Pancreas (tissue), 10 donors: ENCODE measurements at regions not wholly inside any gene's neighbourhood (a gene's known extent, or its start where the extent isn't known, plus 50 kb on each side); places are given as distances from the start of the nearest gene placed in this dataset.

Experiments
- ATAC-seq, 4 donors: fragments of 200-7000 bp; cut with Tn5 transposase; one replicate each; pipeline versions ENCODE4 v1.8.0 to v1.9.1; 2020; ENCODE audit warnings: mild to moderate bottlenecking in 4 of 4, moderate library complexity in 4 of 4
- DNase-seq, 6 donors: peaks; one replicate each; pipeline ENCODE4 v3.0.0-alpha.2; 2020
- FAIRE-seq: peaks from 2 replicates; lab custom pipeline; 2012; peaks lifted over from hg19 to GRCh38; lab: Jason Lieb, UNC
- H3K27ac ChIP-seq, 4 donors: fragments of 200-600 bp; sonication (generic); 1 replicate in 3 of 4; 2 replicates in 1 of 4; pipeline versions ENCODE4 v1.5.0 to v1.8.0; 2020
- H3K27me3 ChIP-seq, 4 donors: fragments of 200-600 bp; one replicate each; pipeline ENCODE4 v1.8.0; 2021
- H3K36me3 ChIP-seq, 3 donors: fragments of 200-600 bp; sonication (generic) in 1 of 3; one replicate each; pipeline versions ENCODE4 v1.5.0 to v1.8.0; 2020 to 2021
- H3K4me1 ChIP-seq, 3 donors: fragments of 200-600 bp; one replicate each; pipeline ENCODE4 v1.8.0; 2021
- H3K4me3 ChIP-seq, 4 donors: fragments of 200-600 bp; sonication (generic) in 2 of 4; one replicate each; pipeline versions ENCODE4 v1.5.0 to v1.8.0; 2020 to 2021
- H3K9me3 ChIP-seq, 4 donors: fragments of 200-600 bp; one replicate each; pipeline ENCODE4 v1.8.0; 2021
- whole genome bisulfite sequencing, 2 donors: extraction: QIAGEN DNeasy Blood & Tissue Kit; methylation state at CpG; one replicate each; pipeline ENCODE4 v1.1.7; 2013; 5-methylcytosine and 5-hydroxymethylcytosine counted together
- intact Hi-C, 3 donors: fragments of 100-400 bp; cut with DNase I; formaldehyde crosslinking; loops; one replicate each; pipeline versions ENCODE4 v1.11.1 to v1.14.2; 2022
- TF ChIP-seq, protein P1 (sequence below), 4 donors: fragments of 200-600 bp; sonication (generic) in 3 of 4; IDR thresholded peaks; one replicate each; pipeline versions ENCODE4 v1.5.0 to v1.8.0; 2021; ENCODE audit warnings: antibody characterized with exemption in 4 of 4
- donor health status: healthy with polysubstance abuse.
- donor health status: DM: no; HTN: no; CAD: no; lungs with moderate emphysema.
- donor health status: DM: no; HTN: no; CAD: no.
- donor health status: control.
- donor health status: control.
- donor health status: Bipolar disorder and iron deficiency.
- donor health status: DM: yes; HTN: yes; CAD: no.
- donor health status: DM: no; HTN: no; CAD: no.
- donor health status: DM: no; HTN: no; CAD: no.
- donor health status: DM: yes; HTN: yes; CAD: no.

DNA sequence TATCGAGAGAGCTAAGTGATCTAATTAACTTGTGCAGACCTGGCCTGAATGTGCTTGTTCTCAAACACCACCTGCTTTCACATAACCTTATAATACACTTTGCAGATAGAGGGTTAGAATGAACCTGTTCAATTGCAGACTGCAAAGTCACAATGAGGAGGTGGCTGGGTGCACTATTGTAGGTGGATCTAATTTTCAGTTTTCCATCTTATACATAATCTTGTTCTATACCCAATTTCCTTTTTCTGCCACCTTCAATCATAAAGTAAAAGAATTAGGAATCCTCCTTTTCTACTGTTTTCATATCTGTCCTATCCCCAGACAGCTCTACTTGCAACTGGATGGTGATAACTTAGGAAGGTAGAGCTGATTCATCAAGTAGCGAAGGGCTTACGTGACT lies 68.8 kb upstream of the APC start:
- FAIRE-seq (no peak), DNase-seq (no peak)
- intact Hi-C loops: no loop called here

DNA sequence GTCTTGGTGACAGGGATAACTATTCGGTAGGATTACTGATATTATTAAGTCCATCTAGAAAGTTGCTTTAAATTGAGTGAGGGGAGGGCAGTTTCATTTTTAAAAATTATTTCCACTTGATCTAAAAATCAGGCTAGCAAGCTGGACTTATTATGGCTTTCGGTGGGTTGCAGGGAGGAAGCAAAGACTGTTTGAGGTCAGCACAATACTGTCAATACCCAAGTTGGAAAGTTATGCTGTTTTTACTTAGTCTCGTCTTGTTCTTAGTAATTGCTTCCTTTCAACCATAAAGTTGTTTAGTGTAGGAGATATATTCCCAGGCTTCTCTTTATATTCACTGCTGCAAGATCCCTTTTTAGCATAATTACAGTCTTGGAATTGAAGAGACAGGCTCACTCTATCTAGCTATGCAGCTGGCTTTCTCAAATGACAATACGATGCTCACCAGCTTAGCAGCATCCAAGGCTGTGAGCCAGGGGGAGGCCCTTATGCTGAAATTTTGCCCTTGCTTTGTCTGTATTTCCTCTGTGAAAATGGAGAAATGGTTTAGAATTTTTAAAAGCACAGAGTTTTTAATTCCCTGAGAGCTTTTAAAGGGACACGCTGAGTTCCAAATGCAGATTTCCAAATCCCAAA lies 68.2 kb upstream of the APC start:
- Histone ChIP-seq H3K27ac (no peak overlapping the region), H3K4me3 (no peak overlapping the region), H3K27me3 (no peaks in the 10 kb centered on the region), H3K4me1 (no peaks in the 10 kb centered on the region), H3K36me3 (no peaks in the 10 kb centered on the region), H3K9me3 (no peaks in the 10 kb centered on the region)
- TF ChIP-seq, protein P1, sequence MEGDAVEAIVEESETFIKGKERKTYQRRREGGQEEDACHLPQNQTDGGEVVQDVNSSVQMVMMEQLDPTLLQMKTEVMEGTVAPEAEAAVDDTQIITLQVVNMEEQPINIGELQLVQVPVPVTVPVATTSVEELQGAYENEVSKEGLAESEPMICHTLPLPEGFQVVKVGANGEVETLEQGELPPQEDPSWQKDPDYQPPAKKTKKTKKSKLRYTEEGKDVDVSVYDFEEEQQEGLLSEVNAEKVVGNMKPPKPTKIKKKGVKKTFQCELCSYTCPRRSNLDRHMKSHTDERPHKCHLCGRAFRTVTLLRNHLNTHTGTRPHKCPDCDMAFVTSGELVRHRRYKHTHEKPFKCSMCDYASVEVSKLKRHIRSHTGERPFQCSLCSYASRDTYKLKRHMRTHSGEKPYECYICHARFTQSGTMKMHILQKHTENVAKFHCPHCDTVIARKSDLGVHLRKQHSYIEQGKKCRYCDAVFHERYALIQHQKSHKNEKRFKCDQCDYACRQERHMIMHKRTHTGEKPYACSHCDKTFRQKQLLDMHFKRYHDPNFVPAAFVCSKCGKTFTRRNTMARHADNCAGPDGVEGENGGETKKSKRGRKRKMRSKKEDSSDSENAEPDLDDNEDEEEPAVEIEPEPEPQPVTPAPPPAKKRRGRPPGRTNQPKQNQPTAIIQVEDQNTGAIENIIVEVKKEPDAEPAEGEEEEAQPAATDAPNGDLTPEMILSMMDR (IDR thresholded peaks at IDR 0.05): no peak
- 90 to 91% methylated on average over 5 of the region's 5 CpGs for WGBS, 2 donors
- no peak for FAIRE-seq
- no peak for DNase-seq
- no peak for ATAC-seq
- intact Hi-C loops: no loop called here

More for the DNA sequence above, 68.8 kb upstream of the APC start:
- no peaks in the 10 kb centered on the region for H3K4me1 ChIP-seq
- H3K4me3 ChIP-seq: no peak overlapping the region
- no peaks in the 10 kb centered on the region for H3K9me3 ChIP-seq
- no peak for ATAC-seq
- 93 to 95% methylated on average over 3 of the region's 3 CpGs for WGBS, 2 donors
- H3K27ac ChIP-seq: no peak overlapping the region
- no peaks in the 10 kb centered on the region for H3K27me3 ChIP-seq
- H3K36me3 ChIP-seq: no peaks in the 10 kb centered on the region
- TF ChIP-seq, protein P1 (IDR thresholded peaks at IDR 0.05): no peak

DNA sequence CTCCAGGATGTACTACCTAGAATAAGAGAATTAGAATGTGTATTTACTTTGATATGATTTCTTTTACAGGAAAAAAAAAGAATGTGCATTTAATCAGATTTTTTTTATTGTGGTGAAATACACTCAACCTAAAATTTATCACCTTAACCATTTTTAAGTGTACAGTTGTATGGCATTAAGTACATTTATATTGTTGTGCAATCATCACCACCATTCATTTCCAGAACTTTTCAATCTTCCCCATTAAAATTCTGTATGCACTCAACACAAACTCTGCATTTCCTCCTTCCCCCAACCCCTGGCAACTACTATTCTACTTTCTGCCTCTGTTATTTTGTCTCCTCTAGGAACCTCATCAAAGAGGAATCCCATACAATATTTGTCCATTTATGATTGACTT lies 66.0 kb upstream of the APC start:
- ATAC-seq (no peak), DNase-seq (no peak), FAIRE-seq (no peak)
- no peaks in the 10 kb centered on the region for H3K4me1 ChIP-seq
- intact Hi-C loops: no loop called here
- H3K9me3 ChIP-seq: no peaks in the 10 kb centered on the region
- H3K27me3 ChIP-seq: no peaks in the 10 kb centered on the region
- no peak overlapping the region for H3K4me3 ChIP-seq
- TF ChIP-seq, protein P1 (IDR thresholded peaks at IDR 0.05): no peak
- H3K36me3 ChIP-seq: no peaks in the 10 kb centered on the region
- no peak overlapping the region for H3K27ac ChIP-seq

DNA sequence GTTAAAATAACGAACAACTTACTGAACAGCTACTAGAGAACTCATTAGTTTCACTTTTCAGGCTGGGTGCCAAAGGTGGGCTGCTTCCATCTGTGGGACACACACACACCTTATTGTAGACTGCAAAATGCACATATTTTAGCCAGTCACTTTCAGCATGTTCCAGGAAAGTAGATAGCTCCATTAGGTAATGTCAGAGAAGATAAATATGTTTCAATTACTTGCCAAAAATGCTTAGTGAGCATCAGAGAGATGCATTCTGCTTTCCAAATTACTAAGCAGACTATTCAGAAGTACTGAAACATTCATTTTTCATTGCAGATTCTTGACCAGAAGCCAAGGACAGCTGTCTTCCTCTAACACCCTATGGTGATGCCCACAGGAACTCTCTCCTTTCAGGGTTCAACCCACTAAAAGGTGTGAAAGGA lies 56.2 kb upstream of the APC start:
- ATAC-seq: no peak
- intact Hi-C loops: no loop called here
- no peak for DNase-seq
- no peak for FAIRE-seq
- H3K36me3 ChIP-seq: no peaks in the 10 kb centered on the region
- TF ChIP-seq, protein P1 (IDR thresholded peaks at IDR 0.05): no peak
- WGBS, 2 donors: 39 to 48% methylated on average over 1 of the region's 1 CpG
- no peak overlapping the region for H3K27ac ChIP-seq
- H3K4me3 ChIP-seq: no peak overlapping the region
- H3K27me3 ChIP-seq: no peaks in the 10 kb centered on the region
- H3K4me1 ChIP-seq: no peaks in the 10 kb centered on the region
- H3K9me3 ChIP-seq: no peaks in the 10 kb centered on the region

DNA sequence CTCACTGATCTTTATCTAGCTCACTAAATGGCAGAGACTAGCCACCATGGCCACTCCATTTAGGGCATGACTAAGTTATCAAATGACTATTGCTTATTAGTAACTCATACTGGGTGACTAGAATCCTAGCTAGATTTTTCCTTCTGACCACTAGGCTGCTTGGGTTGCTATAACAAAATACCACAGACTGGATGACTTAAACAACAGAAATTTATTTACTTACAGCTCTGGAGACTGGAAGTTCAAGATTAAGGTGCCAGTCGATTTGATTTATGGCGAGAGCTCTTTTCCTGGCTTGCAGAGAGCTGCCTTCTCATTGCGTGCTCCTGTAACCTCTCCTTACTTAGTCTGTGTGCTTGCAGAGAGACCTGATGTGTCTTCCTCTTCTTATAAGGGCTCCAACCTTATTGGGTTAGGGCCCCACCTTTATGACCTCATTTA lies 55.0 kb upstream of the APC start:
- H3K27me3 ChIP-seq: no peaks in the 10 kb centered on the region
- 87 to 93% methylated on average over 3 of the region's 3 CpGs for WGBS, 2 donors
- no peaks in the 10 kb centered on the region for H3K36me3 ChIP-seq
- intact Hi-C loops: no loop called here
- H3K4me1 ChIP-seq: no peaks in the 10 kb centered on the region
- DNase-seq (no peak), FAIRE-seq (no peak), ATAC-seq (no peak)
- TF ChIP-seq, protein P1 (IDR thresholded peaks at IDR 0.05): no peak
- no peak overlapping the region for H3K27ac ChIP-seq
- no peak overlapping the region for H3K4me3 ChIP-seq
- no peaks in the 10 kb centered on the region for H3K9me3 ChIP-seq
